GM12875 (cell line): ENCODE measurements at regions not wholly inside any gene's neighbourhood (a gene's known extent, or its start where the extent isn't known, plus 50 kb on each side); places are given as distances from the start of the nearest gene placed in this dataset.

Experiments used
- H3K4me3 ChIP-seq: one replicate; pipeline ENCODE4 v1.5.1; 2011; ENCODE audit warnings: low read depth, low read length, control low read depth
- CTCF ChIP-seq: IDR thresholded peaks from 2 replicates; pipeline ENCODE4 v1.5.1; 2011; ENCODE audit warnings: low read depth, mild to moderate bottlenecking, control low read depth, inconsistent platforms, low read length, moderate library complexity, borderline replicate concordance; ENCODE audit not compliant: insufficient read depth

GRCh38 chr6:141659582-141659981, 473.1 kb upstream of the GJE1 start:
- TF ChIP-seq CTCF = no peak
- no peak overlapping the region for H3K4me3 ChIP-seq

- TF ChIP-seq CTCF = no peak
- H3K4me3 ChIP-seq = no peak overlapping the region
These were observed 474.0 kb upstream of the GJE1 start for GRCh38 chr6:141658696-141659095.

- TF ChIP-seq CTCF = no peak
- H3K4me3 ChIP-seq = no peak overlapping the region
These were observed 474.9 kb upstream of the GJE1 start for GRCh38 chr6:141657812-141658211.

GRCh38 chr6:141653590-141653989, 479.1 kb upstream of the GJE1 start:
- TF ChIP-seq CTCF = no peak
- no peak overlapping the region for H3K4me3 ChIP-seq

- H3K4me3 ChIP-seq = no peak overlapping the region
- no peak for TF ChIP-seq CTCF
These were observed 490.8 kb upstream of the GJE1 start for GRCh38 chr6:141641951-141642350.

GRCh38 chr6:141641406-141641805, 491.3 kb upstream of the GJE1 start:
- H3K4me3 ChIP-seq = no peak overlapping the region
- no peak for TF ChIP-seq CTCF

- no peak for TF ChIP-seq CTCF
These were observed 497.1 kb upstream of the GJE1 start for GRCh38 chr6:141635621-141636020.

More at GRCh38 chr6:141635621-141636020, 497.1 kb upstream of the GJE1 start:
- no peak overlapping the region for H3K4me3 ChIP-seq
